ENCODE measurements at regions not wholly inside any gene's neighbourhood (a gene's known extent, or its start where the extent isn't known, plus 50 kb on each side); places are given as distances from the start of the nearest gene placed in this dataset.

DNA sequence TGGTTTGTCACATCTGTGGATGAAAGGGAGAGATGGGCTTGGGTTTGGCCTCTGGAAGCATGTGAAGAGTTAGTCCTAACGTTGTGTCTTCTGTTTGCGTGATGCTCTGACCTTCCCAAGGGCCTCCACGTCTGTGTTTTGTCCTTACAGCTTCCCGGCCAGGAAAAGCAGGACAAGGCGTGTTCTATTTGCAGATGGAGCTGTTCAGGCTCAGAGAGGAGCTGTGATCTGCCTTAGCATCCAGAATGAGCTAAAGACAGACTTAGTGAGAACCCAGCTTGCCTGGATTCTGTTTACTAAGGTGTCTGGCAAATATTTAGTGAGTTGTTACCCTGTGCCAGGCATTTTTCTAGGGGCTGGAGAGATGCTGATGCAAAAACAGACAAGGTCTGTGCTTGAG lies 282.1 kb downstream of the CBLN1 start:
- DNase-seq = no peak
- Histone ChIP-seq H3K27ac (peak overlapping the region in 1 of 12 donors; percentile 77), H3K4me3 (no peak overlapping the region), H3K4me1 (peaks cover 0 to 5% (median 0%) of the 10 kb centered on the region in 12 donors), H3K27me3 (no peaks in the 10 kb centered on the region), H3K9me3 (no peaks in the 10 kb centered on the region), H3K36me3 (no peaks in the 10 kb centered on the region)
- intact Hi-C loops (cut with DNase I) = no loop called here
- 15 to 34% (median 25%) methylated on average over 5 of the region's 5 CpGs for WGBS, 4 donors
- TF ChIP-seq, protein P1, sequence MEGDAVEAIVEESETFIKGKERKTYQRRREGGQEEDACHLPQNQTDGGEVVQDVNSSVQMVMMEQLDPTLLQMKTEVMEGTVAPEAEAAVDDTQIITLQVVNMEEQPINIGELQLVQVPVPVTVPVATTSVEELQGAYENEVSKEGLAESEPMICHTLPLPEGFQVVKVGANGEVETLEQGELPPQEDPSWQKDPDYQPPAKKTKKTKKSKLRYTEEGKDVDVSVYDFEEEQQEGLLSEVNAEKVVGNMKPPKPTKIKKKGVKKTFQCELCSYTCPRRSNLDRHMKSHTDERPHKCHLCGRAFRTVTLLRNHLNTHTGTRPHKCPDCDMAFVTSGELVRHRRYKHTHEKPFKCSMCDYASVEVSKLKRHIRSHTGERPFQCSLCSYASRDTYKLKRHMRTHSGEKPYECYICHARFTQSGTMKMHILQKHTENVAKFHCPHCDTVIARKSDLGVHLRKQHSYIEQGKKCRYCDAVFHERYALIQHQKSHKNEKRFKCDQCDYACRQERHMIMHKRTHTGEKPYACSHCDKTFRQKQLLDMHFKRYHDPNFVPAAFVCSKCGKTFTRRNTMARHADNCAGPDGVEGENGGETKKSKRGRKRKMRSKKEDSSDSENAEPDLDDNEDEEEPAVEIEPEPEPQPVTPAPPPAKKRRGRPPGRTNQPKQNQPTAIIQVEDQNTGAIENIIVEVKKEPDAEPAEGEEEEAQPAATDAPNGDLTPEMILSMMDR (IDR thresholded peaks at IDR 0.05) = no peak
- no peak for TF ChIP-seq POLR2A (IDR thresholded peaks at IDR 0.05)
- no peak for ATAC-seq

DNA sequence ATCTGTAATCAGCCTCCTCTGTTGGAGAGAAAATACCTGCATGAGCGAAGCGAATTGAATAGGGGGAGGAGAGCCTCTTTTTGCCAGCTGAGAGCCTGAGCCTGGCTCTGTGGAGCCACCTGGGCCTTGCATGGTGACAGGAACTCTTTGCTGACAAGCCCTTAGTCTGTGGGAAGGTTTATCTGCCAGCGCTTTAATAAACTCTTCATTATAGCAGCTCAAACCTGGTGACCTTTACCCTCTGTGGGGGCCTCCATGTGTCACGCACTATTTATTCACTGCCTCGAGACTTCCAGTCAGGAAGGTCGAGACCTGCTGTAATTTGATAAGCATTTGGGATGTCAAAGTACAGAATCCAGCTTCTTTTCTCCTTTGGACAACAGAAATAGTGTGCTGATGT lies 282.6 kb downstream of the CBLN1 start:
- Histone ChIP-seq H3K4me3 (no peak overlapping the region), H3K27me3 (no peaks in the 10 kb centered on the region), H3K36me3 (no peaks in the 10 kb centered on the region), H3K9me3 (no peaks in the 10 kb centered on the region), H3K4me1 (peaks cover 0 to 5% (median 0%) of the 10 kb centered on the region in 12 donors), H3K27ac (peak overlapping the region in 1 of 12 donors; percentile 77)
- ATAC-seq (no peak), DNase-seq (no peak)
- TF ChIP-seq, protein P1 (IDR thresholded peaks at IDR 0.05) = no peak
- no peak for TF ChIP-seq POLR2A (IDR thresholded peaks at IDR 0.05)
- 37 to 53% (median 50%) methylated on average over 6 of the region's 6 CpGs for WGBS, 4 donors
- intact Hi-C loops (cut with DNase I) = no loop called here

DNA sequence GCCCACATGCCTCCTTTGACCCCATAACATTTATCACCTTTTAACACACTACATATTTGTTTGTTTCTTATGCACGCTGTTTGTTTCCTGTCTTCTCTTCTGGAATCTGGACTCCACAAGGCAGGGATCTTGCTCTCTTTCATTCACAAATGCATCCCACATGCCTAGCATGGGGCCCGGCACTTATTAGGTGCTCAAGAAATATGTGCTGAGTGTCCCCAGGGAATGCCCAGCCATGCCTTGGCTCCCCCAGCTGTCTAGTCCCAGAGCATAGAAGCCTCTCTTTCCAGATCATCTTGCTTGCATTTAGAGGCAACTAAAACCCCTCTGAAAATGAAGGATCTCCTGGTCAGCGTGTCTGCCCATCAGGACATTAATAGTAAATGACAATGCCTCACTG lies 283.7 kb downstream of the CBLN1 start:
- Histone ChIP-seq H3K4me1 (peaks cover 0 to 5% (median 0%) of the 10 kb centered on the region in 12 donors), H3K36me3 (no peaks in the 10 kb centered on the region), H3K27me3 (no peaks in the 10 kb centered on the region), H3K27ac (peak overlapping the region in 1 of 12 donors; percentile 77), H3K9me3 (no peaks in the 10 kb centered on the region), H3K4me3 (no peak overlapping the region)
- ATAC-seq (no peak), DNase-seq (no peak)
- intact Hi-C loops (cut with DNase I) = loop anchor here in 1 of 10 donors (1.0 kb wide), 1 partner anchor 11 kb away; no protein-coding TSS in a partner anchor
- WGBS, 4 donors = 79 to 87% (median 83%) methylated on average over 2 to 3 of the region's 3 CpGs
- TF ChIP-seq, protein P1 (IDR thresholded peaks at IDR 0.05) = no peak
- TF ChIP-seq POLR2A (IDR thresholded peaks at IDR 0.05) = no peak

- intact Hi-C loops (cut with DNase I) = loop anchor here in 1 of 10 donors (1.0 kb wide), 1 partner anchor 12 kb away; no protein-coding TSS in a partner anchor
Observed at GRCh38 chr16:48997081-48997615, 284.5 kb downstream of the CBLN1 start.

More at GRCh38 chr16:48997081-48997615, 284.5 kb downstream of the CBLN1 start:
- Histone ChIP-seq H3K4me1 (peaks cover 0 to 5% (median 0%) of the 10 kb centered on the region in 12 donors), H3K27me3 (no peaks in the 10 kb centered on the region), H3K27ac (peak overlapping the region in 1 of 12 donors; percentile 77), H3K4me3 (no peak overlapping the region), H3K36me3 (no peaks in the 10 kb centered on the region), H3K9me3 (no peaks in the 10 kb centered on the region)
- ATAC-seq (no peak), DNase-seq (no peak)
- TF ChIP-seq POLR2A (IDR thresholded peaks at IDR 0.05) = no peak
- TF ChIP-seq, protein P1 (IDR thresholded peaks at IDR 0.05) = no peak
- WGBS, 4 donors = 63 to 74% (median 72%) methylated on average over 7 to 8 of the region's 8 CpGs
